HEK293 (cell line): ENCODE measurements at regions not wholly inside any gene's neighbourhood (a gene's known extent, or its start where the extent isn't known, plus 50 kb on each side); places are given as distances from the start of the nearest gene placed in this dataset.

ENCODE experiments used
- KLF8 ChIP-seq: fragments of 450-650 bp; formaldehyde crosslinking; IDR thresholded peaks from 2 replicates; pipeline ENCODE4 v1.5.1; 2016; ENCODE audit warnings: missing biosample characterization, missing genetic modification characterization
- WT1 ChIP-seq: fragments of 450-650 bp; formaldehyde crosslinking; IDR thresholded peaks from 2 replicates; pipeline ENCODE4 v1.5.1; 2016; ENCODE audit warnings: missing biosample characterization, missing genetic modification characterization
- ZNF10 ChIP-seq: fragments of 450-650 bp; formaldehyde crosslinking; IDR thresholded peaks from 2 replicates; pipeline ENCODE4 v1.5.1; 2017; ENCODE audit warnings: missing biosample characterization, missing genetic modification characterization
- ZNF175 ChIP-seq: fragments of 450-650 bp; formaldehyde crosslinking; IDR thresholded peaks from 2 replicates; pipeline ENCODE4 v1.5.1; 2016; ENCODE audit warnings: missing biosample characterization, missing genetic modification characterization
- ZNF248 ChIP-seq: fragments of 450-650 bp; formaldehyde crosslinking; IDR thresholded peaks from 2 replicates; pipeline ENCODE4 v1.5.1; 2017; ENCODE audit warnings: missing biosample characterization, missing genetic modification characterization
- ZNF274 ChIP-seq, 2 experiments: fragments of 200-500 bp in 1 of 2; fragments of 450-650 bp in 1 of 2; sonication (Bioruptor generic) in 1 of 2; formaldehyde crosslinking in 1 of 2; IDR thresholded peaks; 2 replicates each; pipeline versions ENCODE4 v1.5.1 to v1.6.1; 2014 to 2016; ENCODE audit warnings: borderline replicate concordance in 1 of 2, inconsistent platforms in 1 of 2, low read length in 1 of 2, missing biosample characterization in 1 of 2, missing genetic modification characterization in 1 of 2
- ZNF292 ChIP-seq: fragments of 450-650 bp; formaldehyde crosslinking; IDR thresholded peaks from 2 replicates; pipeline ENCODE4 v1.5.1; 2016; ENCODE audit warnings: low read depth, missing biosample characterization, missing genetic modification characterization, borderline replicate concordance
- TF ChIP-seq, protein P1 (sequence below): fragments of 450-650 bp; formaldehyde crosslinking; IDR thresholded peaks from 2 replicates; pipeline ENCODE4 v1.5.1; 2016; ENCODE audit warnings: missing biosample characterization, missing genetic modification characterization
- TF ChIP-seq, protein P2 (sequence below): fragments of 450-650 bp; IDR thresholded peaks from 2 replicates; pipeline ENCODE4 v1.5.1; 2018; ENCODE audit warnings: missing biosample characterization, mild to moderate bottlenecking, missing genetic modification characterization
- TF ChIP-seq, protein P3 (sequence below): fragments of 450-650 bp; formaldehyde crosslinking; IDR thresholded peaks from 2 replicates; pipeline ENCODE4 v1.5.1; 2016; ENCODE audit warnings: missing biosample characterization, missing genetic modification characterization

DNA sequence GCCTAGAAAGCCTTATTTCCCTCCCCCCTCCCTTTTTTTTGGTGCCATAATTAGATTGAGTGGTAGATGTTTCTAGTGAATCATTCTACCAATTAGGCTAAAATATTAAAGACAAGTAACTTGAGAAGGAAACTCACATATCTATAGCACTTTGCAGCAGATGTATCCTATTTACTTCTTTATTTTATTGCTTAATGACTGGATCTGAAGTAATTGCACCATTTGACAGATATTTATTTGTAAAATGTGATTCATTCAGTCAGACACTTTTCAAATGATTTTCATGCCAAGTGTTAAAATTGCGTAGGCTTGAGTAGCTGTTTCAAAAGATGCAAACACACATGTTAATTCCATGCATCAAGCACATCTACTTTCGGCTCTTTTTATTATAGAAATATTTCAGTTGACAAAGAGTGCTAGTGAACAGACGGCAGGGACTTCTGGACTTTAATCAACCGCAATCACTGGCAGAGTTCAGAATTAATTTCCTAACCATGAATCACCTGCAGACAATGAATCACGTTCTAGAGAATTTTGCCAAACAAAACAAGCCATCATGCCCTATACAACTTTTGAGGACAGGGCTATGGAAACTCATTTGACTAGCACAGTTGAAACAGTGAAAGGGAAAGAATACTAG, 636.8 kb downstream of the MECOM start:
- TF ChIP-seq, protein P1, sequence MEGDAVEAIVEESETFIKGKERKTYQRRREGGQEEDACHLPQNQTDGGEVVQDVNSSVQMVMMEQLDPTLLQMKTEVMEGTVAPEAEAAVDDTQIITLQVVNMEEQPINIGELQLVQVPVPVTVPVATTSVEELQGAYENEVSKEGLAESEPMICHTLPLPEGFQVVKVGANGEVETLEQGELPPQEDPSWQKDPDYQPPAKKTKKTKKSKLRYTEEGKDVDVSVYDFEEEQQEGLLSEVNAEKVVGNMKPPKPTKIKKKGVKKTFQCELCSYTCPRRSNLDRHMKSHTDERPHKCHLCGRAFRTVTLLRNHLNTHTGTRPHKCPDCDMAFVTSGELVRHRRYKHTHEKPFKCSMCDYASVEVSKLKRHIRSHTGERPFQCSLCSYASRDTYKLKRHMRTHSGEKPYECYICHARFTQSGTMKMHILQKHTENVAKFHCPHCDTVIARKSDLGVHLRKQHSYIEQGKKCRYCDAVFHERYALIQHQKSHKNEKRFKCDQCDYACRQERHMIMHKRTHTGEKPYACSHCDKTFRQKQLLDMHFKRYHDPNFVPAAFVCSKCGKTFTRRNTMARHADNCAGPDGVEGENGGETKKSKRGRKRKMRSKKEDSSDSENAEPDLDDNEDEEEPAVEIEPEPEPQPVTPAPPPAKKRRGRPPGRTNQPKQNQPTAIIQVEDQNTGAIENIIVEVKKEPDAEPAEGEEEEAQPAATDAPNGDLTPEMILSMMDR (tag by site-specific recombination) = no peak
- TF ChIP-seq, protein P2, sequence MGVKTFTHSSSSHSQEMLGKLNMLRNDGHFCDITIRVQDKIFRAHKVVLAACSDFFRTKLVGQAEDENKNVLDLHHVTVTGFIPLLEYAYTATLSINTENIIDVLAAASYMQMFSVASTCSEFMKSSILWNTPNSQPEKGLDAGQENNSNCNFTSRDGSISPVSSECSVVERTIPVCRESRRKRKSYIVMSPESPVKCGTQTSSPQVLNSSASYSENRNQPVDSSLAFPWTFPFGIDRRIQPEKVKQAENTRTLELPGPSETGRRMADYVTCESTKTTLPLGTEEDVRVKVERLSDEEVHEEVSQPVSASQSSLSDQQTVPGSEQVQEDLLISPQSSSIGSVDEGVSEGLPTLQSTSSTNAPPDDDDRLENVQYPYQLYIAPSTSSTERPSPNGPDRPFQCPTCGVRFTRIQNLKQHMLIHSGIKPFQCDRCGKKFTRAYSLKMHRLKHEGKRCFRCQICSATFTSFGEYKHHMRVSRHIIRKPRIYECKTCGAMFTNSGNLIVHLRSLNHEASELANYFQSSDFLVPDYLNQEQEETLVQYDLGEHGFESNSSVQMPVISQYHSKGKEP (tag by site-specific recombination) = peak; percentile 72
- TF ChIP-seq, protein P3, sequence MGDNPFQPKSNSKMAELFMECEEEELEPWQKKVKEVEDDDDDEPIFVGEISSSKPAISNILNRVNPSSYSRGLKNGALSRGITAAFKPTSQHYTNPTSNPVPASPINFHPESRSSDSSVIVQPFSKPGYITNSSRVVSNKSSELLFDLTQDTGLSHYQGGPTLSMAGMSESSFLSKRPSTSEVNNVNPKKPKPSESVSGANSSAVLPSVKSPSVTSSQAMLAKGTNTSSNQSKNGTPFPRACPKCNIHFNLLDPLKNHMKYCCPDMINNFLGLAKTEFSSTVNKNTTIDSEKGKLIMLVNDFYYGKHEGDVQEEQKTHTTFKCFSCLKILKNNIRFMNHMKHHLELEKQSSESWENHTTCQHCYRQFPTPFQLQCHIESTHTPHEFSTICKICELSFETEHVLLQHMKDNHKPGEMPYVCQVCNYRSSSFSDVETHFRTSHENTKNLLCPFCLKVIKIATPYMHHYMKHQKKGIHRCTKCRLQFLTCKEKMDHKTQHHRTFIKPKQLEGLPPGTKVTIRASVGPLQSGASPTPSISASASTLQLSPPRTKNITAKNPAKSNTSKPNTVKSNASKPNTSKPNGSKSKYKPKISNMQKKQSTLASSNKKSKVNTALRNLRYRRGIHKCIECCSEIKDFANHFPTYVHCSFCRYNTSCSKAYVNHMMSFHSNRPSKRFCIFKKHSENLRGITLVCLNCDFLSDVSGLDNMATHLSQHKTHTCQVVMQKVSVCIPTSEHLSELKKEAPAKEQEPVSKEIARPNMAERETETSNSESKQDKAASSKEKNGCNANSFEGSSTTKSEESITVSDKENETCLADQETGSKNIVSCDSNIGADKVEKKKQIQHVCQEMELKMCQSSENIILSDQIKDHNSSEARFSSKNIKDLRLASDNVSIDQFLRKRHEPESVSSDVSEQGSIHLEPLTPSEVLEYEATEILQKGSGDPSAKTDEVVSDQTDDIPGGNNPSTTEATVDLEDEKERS (tag by site-specific recombination) = no peak
- TF ChIP-seq ZNF274 (IDR thresholded peaks at IDR 0.05; ENCODE audit: low read length) (no peak), ZNF274 (tag by site-specific recombination; IDR thresholded peaks at IDR 0.05; ENCODE audit: borderline replicate concordance) (no peak), ZNF10 (tag by site-specific recombination) (0 out of 2 replicates have a peak, but pooled peaks have one; percentile 49), ZNF248 (no peak), WT1 (tag by site-specific recombination) (peak; percentile 77), KLF8 (tag by site-specific recombination) (peak; percentile 71), ZNF292 (tag by site-specific recombination) (no peak), ZNF175 (tag by site-specific recombination) (no peak)
